ENCODE measurements at regions not wholly inside any gene's neighbourhood (a gene's known extent, or its start where the extent isn't known, plus 50 kb on each side); places are given as distances from the start of the nearest gene placed in this dataset.

- TF ChIP-seq CTCF (IDR thresholded peaks at IDR 0.05) (no peak), POLR2A (IDR thresholded peaks at IDR 0.05) (no peak), POLR2AphosphoS5 (IDR thresholded peaks at IDR 0.05) (no peak)
Observed at GRCh38 chr9:100819980-100820379, 208.5 kb upstream of the PLPPR1 start.

All from suprapubic skin (tissue), 4 donors.